ENCODE measurements at regions not wholly inside any gene's neighbourhood (a gene's known extent, or its start where the extent isn't known, plus 50 kb on each side); places are given as distances from the start of the nearest gene placed in this dataset.
"Not testable (repeated sequence)": the region's sequence is repeated elsewhere in the genome, so short reads cannot be mapped to it uniquely, and the experiment has no call there.

DNA sequence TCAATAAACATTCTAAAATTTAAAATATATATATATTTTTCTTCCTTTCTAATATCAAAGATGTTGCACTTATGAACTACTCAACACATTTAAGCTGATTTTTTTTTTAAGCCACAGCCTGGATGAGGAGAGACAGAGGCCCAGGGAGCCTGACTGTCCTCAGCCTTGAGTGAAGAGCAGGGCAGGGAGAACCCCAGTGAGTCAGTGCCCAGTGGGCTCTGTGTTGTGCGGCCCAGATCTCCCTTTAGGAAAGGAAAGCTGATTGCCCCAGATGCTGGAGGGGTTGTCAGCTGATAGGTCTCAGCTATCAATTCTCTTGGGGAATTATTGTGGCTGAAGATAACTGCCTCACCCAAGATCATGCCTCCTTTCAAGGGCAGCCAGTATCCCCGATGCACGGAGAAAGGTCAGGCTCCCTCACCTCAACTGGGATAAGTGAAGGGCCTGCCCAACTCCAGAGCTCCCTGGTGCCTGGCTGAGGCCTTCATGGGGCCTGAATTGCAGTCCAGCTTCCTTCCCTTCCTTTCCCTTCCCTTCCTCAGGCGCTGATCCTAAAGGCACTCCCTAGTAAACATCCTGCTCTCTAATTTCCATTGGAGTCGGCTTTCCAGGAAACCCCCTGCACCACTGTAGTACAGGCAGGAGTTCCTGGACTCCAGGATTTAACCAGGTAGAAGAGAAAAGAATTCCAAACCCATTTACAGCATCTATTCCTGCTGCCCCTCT lies 106.9 kb upstream of the ATL2 start:
- no peak for DNase-seq

DNA sequence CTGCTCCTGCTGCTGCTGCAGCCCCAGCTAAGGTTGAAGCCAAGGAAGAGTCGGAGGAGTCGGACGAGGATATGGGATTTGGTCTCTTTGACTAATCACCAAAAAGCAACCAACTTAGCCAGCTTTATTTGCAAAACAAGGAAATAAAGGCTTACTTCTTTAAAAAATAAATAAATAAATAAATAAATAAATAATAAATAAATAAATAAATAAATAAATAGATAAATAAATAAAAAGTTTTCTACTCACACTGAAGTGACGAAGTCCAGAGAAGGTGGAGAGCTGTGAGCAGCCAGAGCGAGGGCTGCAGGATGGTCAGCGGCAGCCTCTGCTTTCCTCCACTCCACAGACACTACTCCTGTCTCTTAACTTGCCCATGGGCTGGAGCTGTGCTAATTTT lies 105.6 kb upstream of the ATL2 start:
- DNase-seq = not testable (repeated sequence)

DNA sequence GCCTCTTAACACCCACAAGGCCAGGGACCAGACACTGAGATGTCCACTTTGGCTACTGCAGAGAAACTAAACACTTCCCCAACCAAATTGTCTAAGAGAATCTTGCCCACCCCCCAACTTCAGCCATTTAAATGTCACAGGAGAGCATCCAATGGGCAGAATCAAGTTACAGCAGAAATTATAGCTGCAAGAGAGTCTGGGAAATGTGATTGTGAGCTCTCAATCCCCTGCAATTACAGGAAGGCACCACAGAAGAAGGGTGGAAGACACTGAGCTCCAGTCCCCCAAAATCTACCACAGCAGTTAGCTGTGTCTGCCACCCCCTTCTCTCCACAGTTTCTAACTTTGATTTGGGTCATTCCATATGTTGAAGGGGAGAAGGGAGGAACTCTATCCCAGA lies 103.5 kb upstream of the ATL2 start:
- no peak for DNase-seq

DNA sequence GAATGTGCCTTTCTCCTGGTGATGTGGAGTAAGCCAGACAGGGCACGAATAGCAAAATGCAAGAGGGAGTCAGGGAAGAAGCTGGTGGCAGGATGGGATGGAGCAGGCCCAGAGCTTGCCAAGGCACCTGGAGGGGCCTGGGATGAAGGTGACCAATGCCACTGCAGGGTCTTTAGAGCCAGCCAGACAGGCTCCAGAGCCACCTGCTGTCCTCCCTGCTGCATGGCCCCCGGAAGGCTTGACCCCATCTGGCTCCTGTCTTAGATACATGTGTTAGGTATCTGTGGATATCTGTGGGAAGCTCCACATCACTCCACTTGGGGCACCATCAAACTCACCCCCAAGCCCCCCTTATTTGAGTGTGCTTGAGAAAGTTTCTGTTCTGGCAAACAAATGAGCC lies 99.9 kb upstream of the ATL2 start:
- no peak for DNase-seq

DNA sequence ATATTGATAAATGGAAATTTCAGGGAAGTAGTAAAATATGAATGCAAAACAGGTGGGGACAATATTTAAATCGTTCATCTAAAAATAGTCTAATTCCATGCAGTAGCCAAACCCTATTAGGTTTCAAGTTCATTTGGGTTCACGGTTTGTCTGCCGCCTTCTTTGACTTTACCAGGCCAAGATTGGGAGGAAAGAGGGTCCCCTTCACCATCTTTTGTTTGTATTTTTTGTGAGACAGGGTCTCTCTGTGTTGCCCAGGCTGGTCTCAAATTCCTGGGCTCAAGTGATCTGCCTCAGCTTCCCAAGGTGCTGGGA lies 98.5 kb upstream of the ATL2 start:
- no peak for DNase-seq

DNA sequence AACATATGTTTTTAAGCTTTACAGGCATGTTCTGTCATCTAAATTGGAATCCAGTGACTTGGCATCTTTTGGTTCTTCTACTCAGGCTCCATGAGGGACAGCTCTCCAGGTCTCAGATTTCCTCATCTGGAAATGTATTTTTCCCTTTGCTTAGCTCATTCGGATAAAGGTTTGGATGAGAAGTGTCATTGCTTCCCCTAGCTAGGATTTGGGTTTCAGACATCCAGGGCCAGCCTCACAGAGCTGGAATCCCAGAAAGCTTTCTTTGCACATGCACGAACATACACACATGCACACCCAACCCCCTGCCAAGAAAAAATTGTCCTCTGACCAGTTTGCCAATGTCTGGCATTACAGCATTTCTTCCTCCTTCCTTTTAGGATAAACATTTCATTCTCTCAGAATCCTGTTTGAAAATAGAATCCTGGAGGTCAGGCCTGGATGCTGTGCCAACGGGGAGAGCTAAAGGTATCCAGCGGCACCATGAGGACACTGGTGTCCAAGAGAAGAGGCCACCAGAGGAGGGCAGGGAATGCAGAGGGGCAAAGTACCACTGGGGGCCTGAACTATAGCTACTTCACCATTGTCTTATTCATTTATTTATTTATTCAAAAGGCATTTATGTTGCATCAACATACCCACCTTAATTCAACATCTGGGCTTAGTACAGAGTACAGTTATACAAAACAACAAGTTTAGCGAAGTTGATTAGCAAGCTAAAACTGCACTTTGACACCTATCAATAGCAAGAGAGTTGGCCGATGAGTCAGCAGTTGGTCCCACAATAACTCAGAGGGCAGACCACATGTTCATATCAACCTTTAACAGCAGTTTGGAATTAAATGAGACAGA lies 97.9 kb upstream of the ATL2 start:
- DNase-seq = no peak

DNA sequence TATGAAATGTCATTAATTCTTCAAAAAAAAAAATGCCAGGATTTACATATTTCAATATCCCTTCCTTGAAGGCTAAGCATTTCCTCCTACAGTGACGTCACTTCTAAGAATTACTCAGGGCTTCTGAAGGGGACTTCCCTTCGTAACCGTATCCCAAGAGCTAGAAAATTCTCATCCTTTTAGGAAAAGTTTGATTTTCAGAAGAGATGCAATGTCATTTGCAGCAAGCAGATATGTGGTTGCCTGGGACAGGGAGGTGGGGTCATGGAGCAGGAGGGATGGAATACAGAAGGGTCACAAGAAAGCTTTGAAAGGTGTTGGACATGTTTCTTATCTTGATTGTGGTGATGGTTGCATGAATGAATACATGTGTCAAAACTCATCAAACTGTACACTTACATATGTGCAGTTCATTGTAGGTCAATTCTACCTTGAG lies 97.0 kb upstream of the ATL2 start:
- DNase-seq = no peak

DNA sequence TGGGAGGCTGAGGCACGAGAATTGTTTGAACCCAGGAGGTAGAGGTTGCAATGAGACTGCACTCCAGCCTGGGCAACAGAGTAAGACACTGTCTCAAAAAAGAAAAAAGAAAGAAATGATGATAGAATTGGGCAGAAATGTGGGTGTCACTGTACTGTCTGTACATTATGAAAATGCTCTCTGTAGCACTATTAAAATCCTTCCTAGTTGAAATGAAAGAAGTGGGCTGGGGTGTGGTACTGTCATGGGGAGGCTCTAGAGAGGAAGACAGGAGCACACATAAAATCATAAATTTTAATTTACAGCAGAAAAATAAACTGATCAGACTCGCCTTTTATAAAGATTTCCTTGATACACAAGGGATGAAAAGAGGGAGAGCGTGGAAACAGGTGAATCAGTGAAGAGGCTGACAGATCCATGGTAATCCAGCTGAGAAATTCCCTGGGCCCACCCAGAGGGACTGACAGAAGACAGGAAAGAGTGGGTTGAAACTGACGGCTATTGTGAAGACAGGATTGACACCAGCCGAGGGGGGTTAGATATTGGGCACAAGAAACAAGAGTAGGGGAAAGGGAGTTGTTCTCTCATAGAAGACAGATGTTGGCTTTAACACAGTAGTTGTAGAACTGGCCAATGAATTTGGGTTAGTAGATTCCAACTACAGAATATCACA lies 96.4 kb upstream of the ATL2 start:
- DNase-seq = no peak

DNA sequence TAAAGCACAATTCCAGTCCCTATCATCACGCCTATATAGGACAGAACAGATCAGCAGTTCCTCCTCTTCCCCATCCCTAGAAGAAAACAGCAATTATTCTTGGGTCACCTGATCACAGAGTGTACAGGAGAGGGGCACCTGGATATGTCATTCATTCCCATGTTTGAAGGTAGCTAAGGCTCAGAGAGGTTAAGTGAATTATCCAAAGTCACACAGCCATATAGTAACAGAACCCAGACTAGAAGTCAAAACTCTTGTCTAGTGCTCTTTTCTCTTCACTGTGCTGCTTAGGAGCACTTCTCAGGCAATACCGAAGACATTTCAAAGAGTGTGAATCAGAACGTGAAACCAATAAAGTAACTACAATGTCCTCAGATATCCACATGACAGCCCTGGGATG lies 93.0 kb upstream of the ATL2 start:
- no peak for DNase-seq

DNA sequence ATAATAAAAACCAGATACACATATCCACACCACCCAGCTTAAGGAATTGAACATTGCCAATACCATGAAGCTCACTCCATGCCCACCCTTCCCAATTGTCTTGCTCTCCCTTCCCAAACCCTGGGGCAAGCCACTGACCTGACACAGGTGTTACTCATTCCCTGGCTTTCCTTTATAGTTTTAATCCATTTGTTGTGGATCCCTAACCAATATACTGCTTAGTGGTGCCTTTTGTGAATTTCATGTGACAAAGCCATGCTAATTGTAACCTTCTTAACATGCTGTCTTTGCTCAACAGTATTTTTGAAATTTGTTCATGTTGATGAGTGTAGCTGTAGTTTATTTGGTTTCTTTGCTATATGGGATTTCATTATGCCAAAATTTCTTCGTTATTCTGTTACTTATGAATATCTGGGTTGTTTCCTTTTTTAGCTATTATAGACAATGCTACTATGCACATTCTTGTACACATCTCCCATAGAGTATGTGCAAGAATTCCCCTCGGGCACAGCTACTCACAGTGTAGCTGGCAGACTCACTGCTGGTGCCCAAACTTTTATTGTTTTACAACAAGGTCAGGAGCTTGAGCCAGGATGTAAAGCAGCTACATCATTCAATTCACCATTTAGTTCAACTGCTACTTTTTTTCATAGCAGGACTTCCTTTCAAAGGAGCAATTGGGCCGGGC lies 90.8 kb upstream of the ATL2 start:
- DNase-seq = no peak

DNA sequence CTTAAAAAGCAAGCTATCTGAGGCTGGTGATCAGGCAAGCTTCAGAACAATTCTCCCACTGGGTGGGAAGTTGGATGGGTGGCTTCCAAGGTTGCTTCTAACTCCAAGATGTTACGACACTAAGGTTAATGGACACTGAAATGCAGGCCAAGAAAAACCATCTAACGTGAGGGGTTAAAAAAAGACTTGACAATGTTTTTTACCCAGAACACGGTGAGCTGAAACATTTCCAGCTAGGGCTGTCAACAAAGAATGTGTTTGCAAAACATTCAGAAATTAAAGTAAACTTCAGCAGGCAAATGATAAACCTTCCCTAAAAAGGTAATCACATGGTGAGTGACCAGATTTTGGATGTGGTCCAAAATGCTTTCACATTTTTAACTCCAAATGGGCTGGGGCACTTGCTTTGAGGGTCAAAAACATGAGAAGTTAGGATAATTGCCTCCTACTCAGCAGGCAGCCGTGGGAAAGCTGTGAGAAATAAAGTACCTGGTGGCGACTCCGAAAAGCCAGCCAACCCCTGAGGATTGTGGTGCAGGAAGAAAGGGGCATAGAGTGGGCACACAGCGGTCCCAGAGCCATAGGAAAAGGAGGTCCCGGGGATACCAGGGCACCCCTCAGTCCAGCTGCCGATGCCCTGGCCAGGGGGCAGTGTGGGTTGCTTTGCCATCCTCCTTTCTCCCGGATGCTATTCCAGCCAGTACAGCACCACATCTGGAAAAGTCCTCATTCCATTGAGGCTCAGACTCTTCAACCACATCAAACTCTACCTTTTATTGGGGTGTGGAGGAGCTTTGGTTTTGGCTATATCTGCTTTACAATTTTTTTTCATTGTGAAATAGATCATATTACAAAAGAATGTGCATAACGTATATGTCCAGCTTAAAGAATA lies 90.0 kb upstream of the ATL2 start:
- DNase-seq = no peak

DNA sequence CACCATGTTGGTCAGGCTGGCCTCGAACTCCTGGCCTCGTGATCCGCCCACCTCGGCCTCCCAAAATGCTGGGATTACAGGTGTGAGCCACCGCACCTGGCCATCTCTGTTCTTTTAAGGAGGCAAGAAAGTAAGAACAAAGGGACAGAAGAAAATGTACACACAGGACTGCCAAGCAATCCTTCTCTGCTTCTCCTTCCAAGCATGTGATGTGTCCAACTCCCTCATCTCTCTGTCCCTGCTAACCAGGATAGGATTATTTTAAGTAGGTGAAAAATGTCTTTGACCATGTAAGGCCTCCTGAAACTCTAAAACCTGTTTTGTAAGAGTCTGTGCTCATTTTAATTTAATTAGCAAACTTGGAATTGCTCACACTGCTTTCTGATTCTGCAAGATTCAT lies 89.3 kb upstream of the ATL2 start:
- DNase-seq = no peak

DNA sequence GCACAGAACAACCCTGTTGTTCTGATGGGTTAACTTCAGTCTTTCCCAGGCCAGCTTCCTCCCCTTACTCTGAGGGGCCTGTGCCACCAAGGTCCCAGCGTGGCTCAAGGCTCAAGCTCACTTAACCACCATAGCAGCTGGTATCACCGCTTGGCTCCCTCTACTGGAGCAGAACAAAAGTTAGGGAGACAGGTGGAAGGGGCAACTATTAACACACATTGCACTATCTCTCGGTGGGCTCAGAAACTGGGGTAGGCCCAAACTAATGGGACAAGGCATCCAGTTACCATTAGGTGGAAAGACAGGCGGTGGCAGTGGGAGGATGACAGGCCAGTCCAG lies 88.7 kb upstream of the ATL2 start:
- peak; percentile 27 for DNase-seq

DNA sequence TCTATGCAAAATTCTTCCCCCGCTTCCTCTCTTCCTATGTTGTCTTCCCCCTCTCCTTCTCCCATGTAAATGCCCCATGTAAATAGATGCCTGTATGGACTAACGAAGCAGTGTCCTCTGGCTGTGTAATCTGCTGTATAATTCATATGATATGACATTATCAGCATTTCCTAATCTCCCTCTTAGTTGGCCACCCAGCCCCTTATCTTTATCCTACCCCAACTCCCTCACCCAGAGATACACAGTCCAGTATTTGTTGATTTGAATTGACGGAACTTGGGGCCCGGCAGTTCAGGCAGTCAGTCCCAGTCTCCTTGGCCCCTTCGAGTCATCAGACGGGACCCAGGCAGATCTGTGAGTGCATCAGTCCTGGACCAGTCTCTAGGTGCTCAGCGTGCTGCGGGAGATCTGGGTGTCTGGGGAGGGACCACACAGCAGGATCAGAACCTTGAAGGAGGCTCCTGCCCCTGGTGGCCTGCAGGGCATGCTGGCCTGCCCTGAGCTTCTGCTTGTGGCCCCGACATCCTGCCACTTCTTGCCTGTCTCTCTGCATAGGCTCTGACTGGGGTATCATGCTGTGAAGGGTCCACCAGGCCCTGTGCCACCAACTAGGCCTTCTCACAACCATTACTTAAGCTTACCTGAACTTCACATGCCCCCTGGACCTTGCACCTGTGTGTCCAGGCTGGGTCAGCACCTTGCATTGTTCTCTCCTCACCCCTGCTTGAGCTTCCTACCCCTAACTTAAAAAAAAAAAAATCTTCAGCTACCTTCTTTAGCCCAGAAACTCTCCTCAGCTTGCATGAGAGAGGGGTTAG lies 88.1 kb upstream of the ATL2 start:
- no peak for DNase-seq

DNA sequence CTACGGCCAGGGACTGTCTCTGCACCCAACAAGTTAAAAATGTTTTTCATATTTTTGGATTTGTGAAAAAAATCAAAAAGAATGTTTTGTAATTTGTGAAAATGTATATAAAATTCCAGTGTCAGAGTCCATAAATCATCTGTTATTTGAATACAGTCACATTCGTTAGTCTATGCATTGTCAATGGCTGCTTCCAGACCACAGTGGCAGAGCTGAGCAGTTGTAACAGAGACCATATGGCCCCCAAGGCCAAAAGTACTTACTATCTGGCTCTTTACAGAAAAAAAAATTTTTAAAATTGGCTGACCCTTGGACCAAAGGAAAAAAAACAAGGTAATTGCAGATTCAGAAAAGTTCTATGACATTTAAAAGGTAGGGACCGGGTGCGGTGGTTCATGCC lies 86.7 kb upstream of the ATL2 start:
- no peak for DNase-seq

DNA sequence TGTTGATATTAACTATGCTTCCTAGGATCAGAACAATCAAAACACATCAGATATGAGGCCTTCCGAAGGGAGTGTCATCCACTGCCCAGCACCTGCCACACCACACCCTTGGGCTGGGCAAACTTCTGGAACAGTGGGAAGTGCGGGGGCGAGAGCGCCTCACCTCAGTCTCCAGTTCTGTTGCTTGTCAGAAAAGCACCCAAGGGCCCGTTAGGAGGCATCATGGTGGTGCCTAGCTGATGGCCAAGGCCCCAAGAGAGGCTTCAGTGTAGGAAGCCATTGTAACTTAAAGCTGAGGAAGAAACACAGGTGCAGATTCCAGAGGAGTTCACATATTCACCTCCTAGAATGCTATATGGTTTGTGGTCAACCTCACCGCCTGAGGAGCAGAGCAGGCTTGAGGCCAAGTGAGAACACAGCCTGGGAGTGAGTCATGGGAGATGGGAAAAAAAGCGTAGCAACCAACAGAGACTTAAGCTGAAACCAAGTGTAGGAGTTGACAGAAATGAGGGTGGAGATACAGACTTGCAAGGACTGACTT lies 85.1 kb upstream of the ATL2 start:
- no peak for DNase-seq

DNA sequence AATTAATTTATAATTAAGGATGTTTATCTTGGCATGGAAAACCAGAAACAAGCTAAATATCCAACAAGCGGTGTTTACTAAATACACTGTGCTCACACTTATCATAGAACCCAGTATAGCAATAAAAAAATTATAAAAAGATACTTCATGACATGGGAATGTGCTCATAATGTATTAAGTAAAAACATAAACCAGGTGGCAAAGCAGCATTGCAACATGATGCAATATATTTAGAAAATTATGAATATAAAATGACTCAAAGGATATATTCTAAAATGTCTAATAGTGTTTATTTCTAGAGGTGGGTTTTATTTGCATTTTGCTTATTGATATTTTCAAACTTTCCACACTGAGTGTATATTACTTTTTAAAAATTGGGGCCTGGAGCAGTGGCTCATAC lies 84.4 kb upstream of the ATL2 start:
- no peak for DNase-seq

DNA sequence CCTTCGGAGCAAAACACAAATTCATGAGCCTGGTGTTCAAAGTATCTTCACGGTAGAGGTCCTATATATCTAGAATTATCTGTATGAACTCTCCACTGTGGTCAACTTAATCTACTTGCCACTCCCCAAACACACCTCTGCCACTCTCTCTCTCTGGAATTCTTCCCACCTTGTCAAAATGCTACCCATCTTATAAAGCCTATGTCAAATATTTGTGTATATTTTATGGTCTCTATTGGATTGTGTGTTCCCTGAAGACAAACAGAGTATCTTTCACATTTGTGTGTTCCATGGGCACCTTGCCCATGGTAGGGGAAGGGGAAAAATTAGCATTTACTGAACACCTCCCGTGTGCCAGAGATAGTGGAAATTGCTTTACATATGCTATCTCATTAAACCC lies 83.2 kb upstream of the ATL2 start:
- DNase-seq = no peak

DNA sequence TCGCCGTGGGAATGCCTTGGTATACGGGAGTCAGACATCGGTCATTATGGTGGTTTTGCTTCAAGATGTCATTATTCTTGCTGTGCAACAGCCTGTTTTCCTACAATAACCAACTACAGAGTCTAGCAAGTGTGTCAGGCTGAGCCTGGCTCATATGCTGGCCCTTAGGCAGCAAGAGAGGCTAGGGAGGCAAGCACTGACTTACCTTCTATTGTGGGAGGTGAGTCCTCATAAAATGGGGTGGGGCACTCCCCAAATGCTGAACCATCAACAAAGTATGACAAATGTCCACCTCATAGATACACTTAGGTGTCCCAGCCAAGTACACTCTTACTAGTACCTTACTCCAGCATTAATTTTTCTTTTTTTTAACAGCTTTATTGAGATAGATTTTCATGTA lies 77.0 kb upstream of the ATL2 start:
- no peak for DNase-seq

DNA sequence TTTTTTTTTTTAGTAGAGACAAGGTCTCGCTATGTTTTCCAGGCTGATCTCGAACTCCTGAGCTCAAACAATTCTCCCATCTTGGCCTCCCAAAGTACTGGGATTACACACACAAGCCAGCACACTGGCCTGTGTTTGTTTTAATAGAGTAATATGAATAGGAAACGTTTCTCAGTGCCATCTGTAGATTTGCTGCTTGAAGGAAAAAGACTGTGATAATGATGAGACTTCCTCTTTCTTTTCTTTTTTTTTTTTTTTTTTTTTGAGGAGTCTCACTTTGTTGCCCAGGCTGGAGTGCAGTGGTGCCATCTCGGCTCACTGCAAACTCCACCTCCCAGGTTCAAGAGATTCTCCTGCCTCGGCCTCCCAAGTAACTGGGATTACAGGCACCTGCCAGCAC lies 74.7 kb upstream of the ATL2 start:
- not testable (repeated sequence) for DNase-seq

DNA sequence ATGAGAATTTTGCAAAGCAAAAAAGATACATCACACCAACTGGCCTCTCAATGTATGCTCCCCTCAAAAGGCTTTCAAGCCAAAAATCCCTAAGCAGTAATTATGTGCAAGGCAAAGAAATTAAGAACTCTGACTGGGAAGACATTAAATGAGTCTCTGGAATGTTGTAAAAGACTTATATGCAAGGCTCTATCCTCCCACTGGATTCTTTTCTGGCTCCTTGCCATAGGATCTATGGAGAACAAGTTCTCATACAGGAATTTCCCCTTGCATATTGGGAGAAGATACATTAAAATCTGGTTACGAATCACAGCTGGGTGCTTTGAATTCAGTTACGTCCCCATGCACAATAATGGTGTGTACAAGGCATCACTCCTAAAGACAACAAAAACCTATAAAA lies 73.4 kb upstream of the ATL2 start:
- no peak for DNase-seq
